Stimulated activated naive CD4-positive, alpha-beta T cell treated with Interleukin-2 at 50 U/mL for 16 hours (primary cell): ENCODE measurements at regions not wholly inside any gene's neighbourhood (a gene's known extent, or its start where the extent isn't known, plus 50 kb on each side); places are given as distances from the start of the nearest gene placed in this dataset.

ENCODE experiments used
- DNase-seq: peaks from one replicate; lab custom pipeline; 2025; lab: John Stamatoyannopoulos, UW

GRCh38 chr9:135315572-135315971, 164.0 kb upstream of the PPP1R26 start:
- no peak for DNase-seq

GRCh38 chr9:135320331-135320730, 159.3 kb upstream of the PPP1R26 start:
- DNase-seq, result no peak

GRCh38 chr9:135320943-135321342, 158.6 kb upstream of the PPP1R26 start:
- no peak for DNase-seq

- no peak for DNase-seq
Observed at GRCh38 chr9:135321580-135321979, 158.0 kb upstream of the PPP1R26 start.

- no peak for DNase-seq
Observed at GRCh38 chr9:135324329-135324728, 155.3 kb upstream of the PPP1R26 start.

GRCh38 chr9:135326141-135326540, 153.4 kb upstream of the PPP1R26 start:
- no peak for DNase-seq

GRCh38 chr9:135326633-135327152, 152.9 kb upstream of the PPP1R26 start:
- no peak for DNase-seq

- DNase-seq, result no peak
Observed at GRCh38 chr9:135328485-135329417, 150.8 kb upstream of the PPP1R26 start.

- no peak for DNase-seq
Observed at GRCh38 chr9:135329571-135330306, 149.8 kb upstream of the PPP1R26 start.

GRCh38 chr9:135330307-135330631, 149.3 kb upstream of the PPP1R26 start:
- no peak for DNase-seq

GRCh38 chr9:135330685-135331590, 148.6 kb upstream of the PPP1R26 start:
- no peak for DNase-seq

- DNase-seq, result no peak
Observed at GRCh38 chr9:135332516-135332915, 147.1 kb upstream of the PPP1R26 start.

- no peak for DNase-seq
Observed at GRCh38 chr9:135332979-135333748, 146.4 kb upstream of the PPP1R26 start.

GRCh38 chr9:135334953-135335460, 144.6 kb upstream of the PPP1R26 start:
- no peak for DNase-seq

- DNase-seq, result no peak
Observed at GRCh38 chr9:135335691-135336181, 143.8 kb upstream of the PPP1R26 start.

GRCh38 chr9:135336722-135337527, 142.7 kb upstream of the PPP1R26 start:
- no peak for DNase-seq

GRCh38 chr9:135338546-135338945, 141.0 kb upstream of the PPP1R26 start:
- DNase-seq, result no peak

- no peak for DNase-seq
Observed at GRCh38 chr9:135339378-135339973, 140.1 kb upstream of the PPP1R26 start.

GRCh38 chr9:135340143-135340655, 139.4 kb upstream of the PPP1R26 start:
- no peak for DNase-seq
